ENCODE measurements at regions not wholly inside any gene's neighbourhood (a gene's known extent, or its start where the extent isn't known, plus 50 kb on each side); places are given as distances from the start of the nearest gene placed in this dataset.
"Not testable (repeated sequence)": the region's sequence is repeated elsewhere in the genome, so short reads cannot be mapped to it uniquely, and the experiment has no call there.

- not testable (repeated sequence) for H3K4me3 Mint-ChIP-seq; H3K4me1 Mint-ChIP-seq; DNase-seq; H3K36me3 Mint-ChIP-seq; H3K27ac Mint-ChIP-seq; ATAC-seq (ENCODE audit: low read depth in 2 of 2); H3K27me3 Mint-ChIP-seq
- H3K9me3 Mint-ChIP-seq = peaks cover 3 to 14% (median 9%) of the 10 kb centered on the region in 7 donors
Measured at GRCh38 chr1:121607499-121607898, 422.7 kb downstream of the SRGAP2C start.
